Esophagus mucosa (tissue), 1 donor: ENCODE measurements at regions not wholly inside any gene's neighbourhood (a gene's known extent, or its start where the extent isn't known, plus 50 kb on each side); places are given as distances from the start of the nearest gene placed in this dataset.
"Not testable (repeated sequence)": the region's sequence is repeated elsewhere in the genome, so short reads cannot be mapped to it uniquely, and the experiment has no call there.

Source experiments
- ATAC-seq: fragments of 200-7000 bp; cut with Tn5 transposase; one replicate; pipeline ENCODE4 v1.9.1; 2020
- donor health status: DM: yes; HTN: yes; CAD: no.

DNA sequence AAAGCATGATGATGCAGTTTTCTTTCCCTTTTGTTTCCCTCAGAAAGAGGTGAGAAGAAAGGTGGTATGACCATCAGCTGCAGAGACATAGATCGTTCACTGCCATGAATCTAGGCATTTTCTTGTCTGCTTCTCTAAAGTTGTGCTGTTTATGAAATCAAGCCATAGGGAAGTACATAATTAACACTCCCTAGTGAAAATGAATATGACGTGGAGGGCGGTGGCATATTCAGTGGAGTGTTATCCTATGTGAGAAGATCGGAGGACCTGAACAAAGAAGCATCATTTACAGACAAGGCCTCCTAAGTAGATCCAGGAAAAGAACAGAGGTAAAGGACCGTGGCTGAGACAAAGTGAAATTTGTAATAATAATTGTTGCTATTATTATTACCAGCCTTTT is 509.0 kb upstream of the SLC39A10 start:
- ATAC-seq: no peak

DNA sequence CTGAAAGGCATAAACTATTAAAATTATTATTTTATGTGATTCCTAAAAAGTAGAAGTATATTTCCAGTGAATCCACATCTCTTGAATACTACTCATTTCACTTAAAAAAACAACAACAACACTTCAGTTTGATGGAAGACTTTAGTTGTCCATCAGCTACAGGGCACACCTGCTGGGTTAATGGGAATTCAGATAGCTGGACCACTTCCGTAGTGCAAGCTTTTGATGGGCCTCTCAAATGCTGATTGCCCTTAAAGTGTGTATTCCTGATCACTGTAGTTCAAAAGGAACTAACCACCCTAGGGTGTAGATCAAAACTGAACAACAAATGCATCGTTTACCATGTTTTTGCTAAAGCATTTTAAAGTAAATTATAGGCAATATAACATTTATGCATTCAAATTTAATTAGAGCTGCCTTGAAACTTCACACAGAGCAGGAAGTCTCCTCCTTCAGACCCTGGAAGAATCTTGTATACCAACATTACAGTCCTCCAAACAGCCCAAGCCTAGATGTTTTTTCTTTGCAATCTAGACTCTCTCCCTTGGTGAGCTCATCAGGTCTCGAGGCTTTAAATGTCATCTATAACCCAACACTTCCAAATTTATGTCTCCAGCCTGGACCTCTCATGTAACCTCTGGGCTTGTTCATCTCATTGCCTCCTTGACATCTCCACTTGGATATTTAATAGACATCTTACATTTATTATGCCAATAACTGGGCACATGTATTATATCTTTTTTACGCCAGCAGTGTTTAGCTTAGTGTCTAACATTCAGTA is 510.1 kb upstream of the SLC39A10 start:
- no peak for ATAC-seq

DNA sequence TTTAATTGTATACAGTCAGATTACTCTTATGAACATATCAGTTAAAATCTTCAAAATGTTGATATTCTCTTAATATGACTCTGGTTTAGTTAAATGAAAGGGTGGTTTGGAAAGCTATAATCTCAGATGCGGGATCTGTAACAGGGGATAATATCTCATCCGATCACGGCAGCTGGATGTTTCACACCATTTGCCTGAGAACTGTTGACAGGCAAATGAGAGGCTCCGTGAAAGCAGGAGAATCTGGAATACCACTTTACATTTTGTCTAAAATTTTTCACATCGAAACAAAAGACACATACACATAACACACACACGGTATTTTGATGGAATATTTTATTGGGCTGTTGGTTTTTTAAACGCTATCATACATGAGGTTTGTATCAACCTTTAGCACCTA is 518.6 kb upstream of the SLC39A10 start:
- ATAC-seq: no peak

DNA sequence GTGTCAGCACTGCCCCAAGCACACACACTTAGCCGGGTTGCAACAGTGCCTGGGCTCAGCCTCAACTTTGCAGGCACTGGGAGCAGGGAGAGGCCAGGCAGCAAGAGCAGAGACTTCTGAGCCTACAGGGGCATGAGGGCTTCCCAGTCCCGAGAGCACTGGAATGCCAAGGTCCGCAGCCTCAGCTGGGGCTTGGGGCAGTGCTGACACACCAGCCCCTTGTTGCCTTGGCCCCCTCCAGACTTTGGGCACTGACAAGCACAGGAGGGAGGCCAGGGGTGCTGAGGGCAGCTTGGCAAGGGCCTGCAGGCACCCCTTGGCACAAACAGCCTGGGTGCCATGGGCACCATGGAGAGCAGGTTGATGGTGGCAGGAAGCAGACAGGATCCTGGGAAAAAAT is 531.1 kb upstream of the SLC39A10 start:
- ATAC-seq: not testable (repeated sequence)

DNA sequence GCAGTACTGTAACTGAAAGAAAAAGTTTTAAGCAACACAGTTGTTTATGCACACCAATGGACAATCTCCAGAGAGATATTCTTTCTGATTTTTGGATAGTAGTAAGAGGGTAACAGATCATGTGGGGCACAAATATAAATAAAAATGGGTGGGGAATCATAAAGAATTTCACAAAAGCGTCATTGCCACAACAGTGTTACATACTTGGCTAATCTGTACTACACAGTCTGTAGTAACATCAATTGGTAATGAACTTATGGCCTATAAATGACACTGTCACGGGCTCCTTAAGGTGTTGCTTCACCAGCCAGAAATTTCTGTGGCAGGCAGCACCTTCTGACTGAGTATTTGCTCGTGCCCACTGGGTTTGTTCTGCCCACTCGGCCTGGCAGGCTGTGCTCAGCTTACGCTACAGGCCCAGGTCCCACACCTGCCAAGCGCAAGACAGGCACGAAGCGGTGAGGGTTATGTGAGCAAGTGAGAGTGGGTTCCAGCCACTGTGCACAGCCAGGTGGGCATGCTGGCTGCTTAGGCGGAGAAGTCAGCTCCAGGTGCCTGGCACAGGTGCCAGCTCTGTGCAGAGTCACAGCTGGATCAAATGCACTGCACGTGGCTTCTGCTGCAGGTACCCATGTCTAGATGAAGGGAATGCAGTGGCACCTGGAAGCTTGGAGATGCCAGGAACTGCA is 532.5 kb upstream of the SLC39A10 start:
- no peak for ATAC-seq

DNA sequence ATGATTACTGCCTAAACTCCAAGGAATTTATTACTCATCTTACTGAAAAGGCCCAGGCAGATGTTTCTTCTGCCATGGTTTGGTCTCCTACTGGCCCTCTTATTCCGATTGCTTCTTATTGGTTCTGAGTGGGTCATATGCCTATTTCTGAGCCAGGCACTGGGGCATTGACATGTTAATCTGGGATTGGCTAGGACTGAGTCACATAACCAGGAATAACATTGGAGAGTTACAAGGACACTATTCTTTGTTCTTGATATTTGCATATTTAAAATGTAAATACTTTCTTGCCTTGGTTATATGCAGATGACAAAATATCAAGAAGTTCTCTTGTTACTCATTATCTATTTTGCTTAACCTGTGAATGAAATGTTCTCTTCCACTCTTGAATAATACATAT is 534.4 kb upstream of the SLC39A10 start:
- no peak for ATAC-seq

DNA sequence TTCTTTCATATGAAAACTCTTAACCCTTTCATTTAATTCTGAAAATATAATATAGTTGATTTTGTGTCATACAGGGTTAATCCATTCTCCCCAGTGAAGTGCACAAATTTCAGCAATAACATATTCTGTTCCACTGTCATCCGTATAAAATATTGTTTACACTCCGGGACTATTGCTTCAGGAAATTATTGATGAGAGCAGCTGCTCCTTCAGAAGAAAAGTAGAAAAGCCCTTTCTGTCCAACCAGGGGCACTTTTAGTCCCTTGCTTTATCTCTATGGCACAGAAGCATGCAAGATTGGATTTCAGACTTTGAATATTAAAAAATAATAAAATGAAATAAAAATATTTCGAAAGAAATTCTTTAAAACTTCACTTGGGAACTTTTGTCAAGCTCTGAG is 535.7 kb upstream of the SLC39A10 start:
- ATAC-seq: no peak

DNA sequence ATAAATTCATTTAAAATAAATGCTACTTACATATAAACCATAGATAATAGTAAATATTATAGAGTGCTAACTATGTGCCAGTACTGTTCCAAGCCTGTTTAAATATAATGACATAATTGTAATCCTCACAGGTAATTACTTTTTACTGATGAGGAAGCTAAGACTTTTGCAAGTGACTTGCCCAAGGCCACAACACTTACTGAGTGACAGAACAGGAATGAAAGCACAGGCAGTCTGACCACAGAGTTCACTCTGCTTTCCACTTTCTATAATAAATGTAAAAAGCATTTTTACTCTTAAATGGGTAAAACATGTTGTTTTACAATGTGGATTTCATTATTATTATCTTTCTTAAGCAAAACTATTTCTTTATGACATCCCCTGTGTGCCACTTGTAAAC is 537.8 kb upstream of the SLC39A10 start:
- ATAC-seq: no peak

DNA sequence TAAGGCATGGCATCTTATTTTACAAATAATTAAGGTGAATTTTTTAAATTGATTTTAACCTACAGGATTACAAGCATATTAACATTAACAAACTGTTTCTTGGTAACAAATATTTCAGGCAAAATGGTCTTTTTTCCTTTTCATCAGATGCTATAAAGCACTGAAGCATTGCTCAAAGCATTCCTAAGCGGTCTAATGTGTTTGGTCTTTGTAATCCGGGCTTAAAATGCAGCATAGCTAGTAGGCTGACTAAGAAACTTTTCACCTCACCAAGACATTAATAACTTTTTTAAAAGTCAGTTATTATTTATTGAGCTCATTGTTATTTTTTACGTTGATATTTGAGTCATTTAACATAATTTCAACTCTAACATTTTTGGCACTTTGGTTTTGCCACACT is 538.8 kb upstream of the SLC39A10 start:
- no peak for ATAC-seq

DNA sequence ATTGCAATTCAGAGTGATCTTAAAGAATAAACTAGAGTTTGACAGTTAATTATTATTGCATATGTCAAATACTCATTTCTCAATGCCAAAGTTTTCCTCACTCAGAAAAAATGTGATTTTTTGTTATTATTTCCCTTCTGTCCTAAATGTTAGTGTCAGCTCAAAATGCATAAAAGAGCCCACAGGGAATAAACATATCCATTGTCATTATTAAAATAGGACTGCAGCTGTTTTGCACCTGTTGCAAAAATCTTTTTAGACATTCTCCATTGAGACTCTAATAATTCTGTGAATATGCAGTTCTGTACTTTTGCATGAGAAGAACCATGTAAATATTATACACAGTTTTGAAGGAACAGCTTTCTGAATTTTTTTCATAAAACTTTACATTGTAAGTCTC is 540.0 kb upstream of the SLC39A10 start:
- no peak for ATAC-seq

DNA sequence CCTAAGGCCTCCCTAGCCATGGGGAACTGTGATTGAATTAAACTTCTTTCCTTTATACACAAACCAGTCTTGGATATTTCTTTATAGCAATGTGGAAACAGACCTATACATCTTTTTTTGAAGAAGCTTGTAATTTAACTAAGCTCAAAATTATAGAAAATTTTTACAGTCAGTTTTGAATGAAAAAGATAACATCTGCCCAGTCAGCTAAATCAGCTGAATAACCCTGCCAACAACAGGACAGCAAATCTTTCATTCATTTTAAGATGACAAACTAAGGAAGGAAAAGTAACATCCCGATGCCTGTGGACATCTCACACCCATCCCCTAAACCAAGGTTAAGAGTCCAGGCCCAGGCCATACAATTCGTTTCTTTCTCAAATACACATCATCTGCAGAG is 541.3 kb upstream of the SLC39A10 start:
- ATAC-seq: no peak

DNA sequence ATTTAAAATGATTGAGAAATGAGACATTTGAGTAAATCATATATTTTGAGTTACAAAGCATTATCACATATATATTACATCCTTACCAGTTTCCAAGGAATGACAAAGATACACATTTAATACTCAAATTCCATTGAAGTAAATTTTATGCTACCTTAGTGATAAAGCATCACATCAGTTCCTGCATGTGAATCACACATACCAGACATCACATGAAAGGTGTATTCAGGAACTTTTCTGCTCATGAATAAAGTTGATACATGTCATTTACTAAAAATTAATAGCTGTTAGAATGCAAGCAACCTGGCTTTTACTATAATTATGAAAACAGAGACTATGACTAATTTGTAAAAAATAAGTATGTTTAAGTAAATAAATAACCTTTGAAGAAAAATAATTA is 548.8 kb upstream of the SLC39A10 start:
- ATAC-seq: no peak

DNA sequence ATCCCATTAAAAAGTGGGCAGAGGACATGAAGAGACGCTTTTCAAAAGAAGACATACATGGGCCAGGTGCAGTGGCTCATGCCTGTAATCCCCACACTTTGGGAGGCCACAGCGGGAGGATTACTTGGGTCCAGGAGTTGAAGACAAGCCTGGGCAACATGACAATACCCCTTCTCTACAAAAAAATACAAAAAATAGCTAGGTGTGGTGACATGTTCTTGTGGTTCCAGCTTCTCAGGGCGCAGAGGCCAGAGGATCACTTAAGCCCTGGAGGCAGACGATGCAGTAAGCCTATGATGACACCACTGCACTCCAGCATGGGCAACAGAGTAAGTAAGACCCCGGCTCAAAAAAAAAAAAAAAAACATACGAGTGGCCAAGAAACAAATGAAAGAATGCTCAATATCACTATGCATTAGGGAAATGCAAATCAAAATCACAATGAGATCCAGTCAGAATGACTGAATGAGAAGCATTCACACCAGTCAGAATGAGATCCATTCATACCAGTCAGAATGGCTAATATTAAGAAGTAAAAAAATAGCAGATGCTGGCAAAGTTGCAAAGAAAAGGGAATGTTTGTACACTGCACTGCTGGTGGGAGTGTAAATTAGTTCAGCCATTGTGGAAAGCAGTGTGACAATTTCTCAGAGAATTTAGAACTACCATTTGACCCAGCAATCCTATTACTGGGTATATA is 550.2 kb upstream of the SLC39A10 start:
- no peak for ATAC-seq

DNA sequence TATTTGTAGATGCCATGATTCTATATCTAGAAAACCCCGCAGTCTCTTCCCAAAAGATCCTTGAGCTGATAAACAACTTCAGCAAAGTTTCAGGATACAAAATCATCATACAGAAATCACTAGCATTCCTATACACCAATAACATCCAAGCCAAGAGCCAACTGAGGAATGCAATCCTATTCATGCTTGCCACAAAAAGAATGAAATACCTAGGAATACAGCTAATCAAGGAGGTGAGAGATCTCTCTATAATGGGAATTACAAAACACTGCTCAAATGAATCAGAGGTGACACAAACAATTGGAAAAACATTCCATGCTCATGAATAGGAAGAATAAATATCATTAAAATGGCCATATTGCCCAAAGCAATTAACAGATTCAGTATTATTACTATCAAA is 551.4 kb upstream of the SLC39A10 start:
- no peak for ATAC-seq

DNA sequence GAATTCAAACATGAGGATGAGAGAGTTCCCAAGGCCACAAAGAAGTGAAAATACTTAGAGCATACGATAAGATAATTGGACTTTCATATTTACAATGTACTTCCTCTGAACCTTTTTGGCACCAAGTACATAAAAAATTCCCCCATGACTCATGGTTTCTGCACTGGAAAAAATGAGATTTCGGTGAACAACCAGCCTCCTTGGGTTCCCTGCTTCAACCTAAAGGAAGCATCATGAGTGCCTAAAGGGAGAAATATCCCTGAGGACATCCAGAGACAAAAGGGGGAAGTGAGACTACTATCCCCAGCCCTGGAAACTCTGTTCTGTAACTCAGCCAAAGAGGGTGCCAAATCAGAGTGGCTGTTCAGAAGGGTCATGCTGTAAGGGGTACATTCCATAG is 562.7 kb upstream of the SLC39A10 start:
- ATAC-seq: no peak

DNA sequence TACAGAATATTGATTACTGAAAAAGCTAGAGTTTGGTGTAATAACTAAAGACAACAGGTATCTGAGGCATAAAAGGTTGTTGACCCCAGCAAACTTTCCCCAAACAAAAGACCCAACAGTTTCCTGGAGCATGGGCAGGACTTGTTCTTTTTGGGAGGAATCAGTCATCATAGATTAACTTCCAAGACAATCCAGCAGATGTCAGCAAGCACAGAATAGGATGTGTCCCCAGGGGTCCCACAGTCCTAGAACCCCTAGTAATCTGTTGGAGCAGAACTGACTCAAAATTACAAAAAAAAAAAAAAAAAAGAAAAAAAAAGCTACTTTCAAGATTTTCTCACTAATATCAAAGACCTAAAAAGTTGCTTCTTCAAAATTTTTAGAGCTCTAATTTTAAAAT is 564.7 kb upstream of the SLC39A10 start:
- no peak for ATAC-seq

DNA sequence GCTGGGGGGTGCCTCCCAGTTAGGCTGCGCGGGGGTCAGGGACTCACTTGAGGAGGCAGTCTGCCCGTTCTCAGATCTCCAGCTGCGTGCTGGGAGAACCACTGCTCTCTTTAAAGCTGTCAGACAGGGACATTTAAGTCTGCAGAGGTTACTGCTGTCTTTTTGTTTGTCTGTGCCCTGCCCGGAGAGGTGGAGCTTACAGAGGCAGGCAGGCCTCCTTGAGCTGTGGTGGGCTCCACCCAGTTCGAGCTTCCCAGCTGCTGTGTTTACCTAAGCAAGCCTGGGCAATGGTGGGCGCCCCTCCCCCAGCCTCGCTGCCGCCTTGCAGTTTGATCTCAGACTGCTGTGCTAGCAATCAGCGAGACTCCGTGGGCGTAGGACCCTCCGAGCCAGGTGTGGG is 584.2 kb upstream of the SLC39A10 start:
- ATAC-seq: not testable (repeated sequence)

DNA sequence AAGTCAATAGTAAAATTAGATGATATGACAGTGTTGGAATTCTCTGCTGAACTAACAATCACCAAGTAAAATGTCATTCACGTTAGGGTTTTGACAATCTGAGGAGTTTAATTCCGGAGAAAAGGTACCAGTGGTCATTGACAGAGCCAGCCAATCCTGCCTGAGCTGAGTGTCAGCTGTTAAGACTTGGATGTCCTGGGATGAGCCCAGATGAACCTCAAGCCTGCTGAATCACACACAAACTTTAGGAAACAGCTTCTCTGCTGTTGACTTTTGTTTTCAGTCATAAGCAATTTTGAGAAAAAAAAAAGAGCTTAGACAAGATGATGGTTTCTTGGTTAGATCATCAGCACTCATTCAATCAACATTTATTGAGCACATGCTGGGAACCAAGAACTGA is 600.0 kb upstream of the SLC39A10 start:
- no peak for ATAC-seq

DNA sequence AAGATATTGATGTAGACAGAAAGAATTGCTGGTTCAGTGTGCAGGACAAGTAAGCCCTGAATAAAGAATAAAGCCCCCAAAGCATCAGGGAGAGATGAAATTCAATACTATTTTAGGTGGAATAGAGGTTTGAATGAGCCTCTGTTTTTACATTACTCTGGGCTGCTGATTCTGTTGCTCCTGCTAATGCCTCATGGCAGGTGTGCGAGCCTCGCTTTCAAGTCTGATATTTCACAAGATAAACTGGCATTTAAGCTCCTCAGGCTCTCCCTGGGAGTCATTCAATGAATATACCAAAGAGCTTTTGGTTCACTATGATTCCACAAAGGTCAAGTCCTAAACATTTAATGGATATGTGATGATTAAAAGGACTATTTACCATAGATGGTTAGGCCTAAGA is 601.0 kb upstream of the SLC39A10 start:
- no peak for ATAC-seq

DNA sequence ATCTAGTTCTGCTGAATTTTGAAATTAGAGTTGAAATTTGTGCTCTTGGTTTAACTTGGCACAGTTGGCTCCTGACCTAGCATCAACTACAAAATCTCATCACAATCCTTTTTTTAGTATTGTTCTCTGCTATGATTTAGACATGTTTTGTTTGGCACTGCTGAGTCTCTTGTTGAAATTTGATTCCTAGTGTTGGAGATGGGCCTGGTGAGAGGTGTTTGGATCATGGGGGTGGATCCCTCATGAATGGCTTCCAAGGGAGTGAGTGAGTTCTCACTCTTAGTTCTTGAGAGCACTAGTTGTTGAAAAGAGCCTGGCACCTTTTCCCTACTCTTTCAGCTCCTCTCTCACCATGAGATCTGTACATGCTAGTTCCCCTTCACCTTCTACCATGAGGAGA is 605.6 kb upstream of the SLC39A10 start:
- ATAC-seq: no peak

DNA sequence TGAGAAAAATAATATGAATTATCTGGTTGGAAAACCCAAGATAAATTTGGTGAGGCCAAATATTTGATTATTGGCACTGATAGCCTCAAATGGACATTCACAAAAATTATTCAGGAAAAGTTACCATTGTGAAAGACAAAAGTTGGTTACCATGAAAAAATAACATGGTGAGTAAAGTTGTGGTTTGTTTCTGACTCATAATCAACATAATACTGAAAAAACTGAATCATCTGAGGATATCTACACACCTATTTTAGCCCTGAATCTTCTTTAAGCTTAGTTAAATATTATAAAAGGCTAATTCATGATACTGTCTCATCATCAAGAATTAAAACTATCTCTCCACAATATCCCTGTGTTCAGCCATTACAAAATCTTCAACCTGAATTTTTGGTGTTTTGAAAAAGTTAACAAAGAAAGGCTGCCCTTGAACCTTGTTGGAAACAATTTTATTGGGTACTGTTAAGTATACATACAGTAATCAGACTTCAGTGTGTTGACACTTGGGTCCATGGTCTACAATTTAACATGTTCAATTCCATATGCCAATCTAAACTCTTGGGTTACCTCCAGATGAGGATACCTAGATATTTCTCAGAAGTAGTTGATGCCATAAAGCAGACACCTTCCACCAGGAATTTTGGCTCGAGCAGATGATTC is 607.5 kb upstream of the SLC39A10 start:
- ATAC-seq: no peak

DNA sequence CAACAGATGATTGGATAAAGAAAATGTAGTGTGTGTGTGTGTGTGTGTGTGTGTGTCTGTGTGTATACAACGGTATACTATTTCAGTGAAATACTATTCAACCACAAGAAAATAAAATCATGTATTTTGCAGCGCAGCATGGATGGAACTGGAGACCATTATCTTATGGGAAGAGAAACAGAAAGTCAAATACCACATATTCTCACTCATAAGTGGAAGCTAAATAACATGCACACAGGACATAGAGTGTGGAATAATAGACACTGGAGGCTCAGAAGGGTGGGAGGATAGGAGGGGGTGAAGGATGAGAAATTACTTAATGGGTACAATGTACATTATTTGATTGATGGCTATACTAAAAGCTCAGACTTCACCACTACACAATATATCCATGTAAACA is 609.1 kb upstream of the SLC39A10 start:
- ATAC-seq: no peak

DNA sequence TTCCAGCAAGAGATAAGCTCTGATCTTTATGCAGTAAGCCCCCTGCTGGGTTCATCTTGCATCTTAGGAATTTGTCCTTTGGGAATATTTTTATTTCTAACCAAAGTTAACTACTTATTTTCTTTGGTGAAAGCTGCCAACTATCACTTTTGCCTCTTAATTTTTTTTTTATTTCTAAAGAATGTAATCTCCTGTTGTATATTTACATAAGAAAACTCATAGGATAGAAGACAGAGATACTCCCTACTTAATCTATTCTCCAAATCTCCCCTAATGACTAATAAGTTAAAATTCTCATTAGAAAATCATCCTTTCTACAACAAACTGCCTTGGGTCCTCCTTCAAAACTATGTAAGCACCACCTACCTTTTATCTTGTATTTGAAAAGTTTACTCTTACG is 612.2 kb upstream of the SLC39A10 start:
- ATAC-seq: no peak
